ENCODE measurements at regions not wholly inside any gene's neighbourhood (a gene's known extent, or its start where the extent isn't known, plus 50 kb on each side); places are given as distances from the start of the nearest gene placed in this dataset.
"Not testable (repeated sequence)": the region's sequence is repeated elsewhere in the genome, so short reads cannot be mapped to it uniquely, and the experiment has no call there.

- DNase-seq = not testable (repeated sequence)
Measured at GRCh38 chr4:27075603-27076002, 215.0 kb downstream of the STIM2 start.

GRCh38 chr4:27078934-27079455, 218.4 kb downstream of the STIM2 start:
- DNase-seq = no peak

GRCh38 chr4:27081675-27082586, 221.3 kb downstream of the STIM2 start:
- DNase-seq = no peak

GRCh38 chr4:27082776-27083175, 222.1 kb downstream of the STIM2 start:
- DNase-seq = no peak

- peak in 1 of 2 donors; percentile 33 for DNase-seq
Measured at GRCh38 chr4:27084685-27085361, 224.2 kb downstream of the STIM2 start.

GRCh38 chr4:27085396-27085795, 224.8 kb downstream of the STIM2 start:
- no peak for DNase-seq

- no peak for DNase-seq
Measured at GRCh38 chr4:27087306-27088045, 226.8 kb downstream of the STIM2 start.

- DNase-seq = no peak
Measured at GRCh38 chr4:27088491-27088890, 227.8 kb downstream of the STIM2 start.

GRCh38 chr4:27089186-27089585, 228.5 kb downstream of the STIM2 start:
- no peak for DNase-seq

GRCh38 chr4:27090406-27090805, 229.8 kb downstream of the STIM2 start:
- DNase-seq = no peak

GRCh38 chr4:27094224-27094623, 233.6 kb downstream of the STIM2 start:
- no peak for DNase-seq

GRCh38 chr4:27094783-27095182, 234.1 kb downstream of the STIM2 start:
- DNase-seq = no peak

- no peak for DNase-seq
Measured at GRCh38 chr4:27096142-27096824, 235.6 kb downstream of the STIM2 start.

- DNase-seq = no peak
Measured at GRCh38 chr4:27098034-27098433, 237.4 kb downstream of the STIM2 start.

- DNase-seq = no peak
Measured at GRCh38 chr4:27100713-27101112, 240.1 kb downstream of the STIM2 start.

GRCh38 chr4:27101126-27101525, 240.5 kb downstream of the STIM2 start:
- DNase-seq = no peak

- no peak for DNase-seq
Measured at GRCh38 chr4:27101561-27101960, 240.9 kb downstream of the STIM2 start.

GRCh38 chr4:27111627-27112026, 251.0 kb downstream of the STIM2 start:
- DNase-seq = no peak

- DNase-seq = no peak
Measured at GRCh38 chr4:27112587-27112986, 251.9 kb downstream of the STIM2 start.

GRCh38 chr4:27115221-27115620, 254.6 kb downstream of the STIM2 start:
- DNase-seq = no peak

- no peak for DNase-seq
Measured at GRCh38 chr4:27117453-27117852, 256.8 kb downstream of the STIM2 start.

GRCh38 chr4:27119239-27119638, 258.6 kb downstream of the STIM2 start:
- no peak for DNase-seq

GRCh38 chr4:27121830-27122229, 261.2 kb downstream of the STIM2 start:
- no peak for DNase-seq

Data from stimulated activated CD4-positive, alpha-beta T cell treated with anti-CD3 and anti-CD28 coated beads, Interleukin-2, amount 100 ng/mL, for 24 hours (primary cell).